Gastroesophageal sphincter (tissue), 3 donors: ENCODE measurements at regions not wholly inside any gene's neighbourhood (a gene's known extent, or its start where the extent isn't known, plus 50 kb on each side); places are given as distances from the start of the nearest gene placed in this dataset.

Experiments used
- CTCF ChIP-seq, 4 experiments: fragments of 200-600 bp in 2 of 4; fragments of 450-650 bp in 2 of 4; sonication (generic) in 1 of 4; IDR thresholded peaks; one replicate each; pipeline ENCODE4 v1.5.1; 2017 to 2019; ENCODE audit warnings: antibody characterized with exemption in 4 of 4, mild to moderate bottlenecking in 2 of 4, moderate library complexity in 2 of 4
- EP300 ChIP-seq: sonication (generic); formaldehyde crosslinking; IDR thresholded peaks from one replicate; pipeline ENCODE4 v1.6.1; 2017; ENCODE audit warnings: antibody characterized with exemption, mild to moderate bottlenecking
- POLR2A ChIP-seq, 2 donors: fragments of 450-650 bp; IDR thresholded peaks; one replicate each; pipeline ENCODE4 v1.6.1; 2017; ENCODE audit warnings: antibody characterized with exemption in 2 of 2, mild to moderate bottlenecking in 2 of 2, moderate library complexity in 1 of 2

GRCh38 chr14:101035466-101036225 lies 132.1 kb upstream of the RTL1 start:
- TF ChIP-seq CTCF (IDR thresholded peaks at IDR 0.05): no peak
- TF ChIP-seq EP300: no peak
- TF ChIP-seq POLR2A (IDR thresholded peaks at IDR 0.05): no peak
